IMR-90 (cell line): ENCODE measurements at regions not wholly inside any gene's neighbourhood (a gene's known extent, or its start where the extent isn't known, plus 50 kb on each side); places are given as distances from the start of the nearest gene placed in this dataset.
A peak's percentile ranks its signal among the peaks of the same experiment; 100 is the strongest.

Experiments used
- ATAC-seq: fragments of 200-7000 bp; cut with Tn5 transposase; 2 replicates; pipeline ENCODE4 v1.9.1; 2020; ENCODE audit warnings: low read depth, mild to moderate bottlenecking, moderate library complexity
- BruUV-seq: library from RNA; stranded (reverse); fragments of 400-500 nt; replicated peaks from 2 replicates; lab custom pipeline; 2021; lab: Mats Ljungman, UMichigan
- CTCF ChIA-PET: fragments of 300-600 bp; formaldehyde crosslinking; extraction: SDS; loops from one replicate; lab custom pipeline; 2021; ENCODE audit warnings: antibody characterized with exemption; lab: Yijun Ruan, JAX
- POLR2A ChIA-PET: fragments of 300-600 bp; sonication (Branson Sonifier 250); formaldehyde crosslinking; loops from one replicate; lab custom pipeline; 2022; ENCODE audit warnings: antibody characterized with exemption; ENCODE audit not compliant: unreplicated experiment; lab: Charles Lee
- DNase-seq: peaks from one replicate; pipeline ENCODE4 v3.0.0; 2013
- H2AFZ ChIP-seq: replicated peaks from 2 replicates; pipeline ENCODE3; 2013; ENCODE audit warnings: low read length, mild to moderate bottlenecking; ENCODE audit not compliant: poor library complexity
- H2AK5ac ChIP-seq: 2 replicates; pipeline ENCODE4 v1.6.1; 2013; ENCODE audit warnings: low read depth, low read length, inconsistent platforms
- H2AK9ac ChIP-seq: replicated peaks from 2 replicates; pipeline ENCODE3; 2013; ENCODE audit warnings: mild to moderate bottlenecking, low read depth, low read length, moderate library complexity; ENCODE audit not compliant: poor library complexity
- H2BK120ac ChIP-seq: 2 replicates; pipeline ENCODE4 v1.6.1; 2013; ENCODE audit warnings: low read depth, low read length, inconsistent platforms
- H2BK15ac ChIP-seq: 3 replicates; pipeline ENCODE4 v1.6.1; 2013; ENCODE audit warnings: low read depth, low read length, inconsistent platforms
- H2BK20ac ChIP-seq: 2 replicates; pipeline ENCODE4 v1.6.1; 2013; ENCODE audit warnings: low read depth, mild to moderate bottlenecking, inconsistent platforms, low read length, moderate library complexity
- H2BK5ac ChIP-seq: 2 replicates; pipeline ENCODE4 v1.6.1; 2013; ENCODE audit warnings: mild to moderate bottlenecking, low read depth, low read length, inconsistent platforms; ENCODE audit not compliant: poor library complexity, severe bottlenecking
- H3K14ac ChIP-seq: replicated peaks from 2 replicates; pipeline ENCODE4 v1.6.1; 2013; ENCODE audit warnings: low read depth, low read length, inconsistent platforms
- H3K18ac ChIP-seq: 2 replicates; pipeline ENCODE4 v1.6.1; 2013; ENCODE audit warnings: low read depth, low read length, control low read depth
- H3K23ac ChIP-seq: 2 replicates; pipeline ENCODE4 v1.6.1; 2013; ENCODE audit warnings: low read depth, low read length, inconsistent platforms
- H3K27ac ChIP-seq: 2 replicates; pipeline ENCODE4 v1.5.1; 2013; ENCODE audit warnings: mild to moderate bottlenecking, control low read depth, low read length; ENCODE audit not compliant: insufficient read depth
- H3K27me3 ChIP-seq: 2 replicates; pipeline ENCODE4 v1.6.1; 2013; ENCODE audit warnings: low read length; ENCODE audit not compliant: control insufficient read depth, insufficient read depth
- H3K36me3 ChIP-seq: 2 replicates; pipeline ENCODE4 v1.6.1; 2013; ENCODE audit warnings: low read length, mixed read lengths; ENCODE audit not compliant: control insufficient read depth, insufficient read depth
- H3K4ac ChIP-seq: 2 replicates; pipeline ENCODE4 v1.6.1; 2013; ENCODE audit warnings: low read depth, low read length, inconsistent platforms
- H3K4me1 ChIP-seq: 2 replicates; pipeline ENCODE4 v1.6.1; 2013; ENCODE audit warnings: low read length, mixed read lengths; ENCODE audit not compliant: control insufficient read depth, insufficient read depth
- H3K4me2 ChIP-seq: 2 replicates; pipeline ENCODE4 v1.6.1; 2013; ENCODE audit warnings: low read depth, mild to moderate bottlenecking, control low read depth, low read length, moderate library complexity
- H3K4me3 ChIP-seq: 2 replicates; pipeline ENCODE4 v1.5.1; 2013; ENCODE audit warnings: low read depth, mild to moderate bottlenecking, control low read depth, low read length, moderate library complexity; ENCODE audit not compliant: insufficient read depth
- H3K56ac ChIP-seq: 2 replicates; pipeline ENCODE4 v1.6.1; 2013; ENCODE audit warnings: low read length, inconsistent platforms; ENCODE audit not compliant: insufficient read depth; ENCODE audit errors: extremely low read depth
- H3K79me1 ChIP-seq, 2 experiments: 2 replicates each; pipeline ENCODE4 v1.6.1; 2013; ENCODE audit warnings: low read length in 2 of 2, inconsistent platforms in 1 of 2, low read depth in 1 of 2
- H3K9ac ChIP-seq: 2 replicates; pipeline ENCODE4 v1.6.1; 2013; ENCODE audit warnings: low read depth, low read length, control low read depth
- H3K9me1 ChIP-seq: 2 replicates; pipeline ENCODE4 v1.6.1; 2013; ENCODE audit warnings: low read length, inconsistent platforms; ENCODE audit not compliant: insufficient read depth
- H3K9me3 ChIP-seq: 2 replicates; pipeline ENCODE4 v1.6.1; 2013; ENCODE audit warnings: low read length; ENCODE audit not compliant: control insufficient read depth, insufficient read depth
- H4K20me1 ChIP-seq: 2 replicates; pipeline ENCODE4 v1.6.1; 2013; ENCODE audit warnings: low read length, inconsistent platforms; ENCODE audit not compliant: insufficient read depth
- H4K5ac ChIP-seq: 2 replicates; pipeline ENCODE4 v1.6.1; 2013; ENCODE audit warnings: mild to moderate bottlenecking, low read depth, low read length, control low read depth
- H4K8ac ChIP-seq, 2 experiments: 2 replicates each; pipeline ENCODE4 v1.6.1; 2013; ENCODE audit warnings: low read depth in 2 of 2, low read length in 2 of 2, control low read depth in 1 of 2, inconsistent platforms in 1 of 2
- H4K91ac ChIP-seq: 2 replicates; pipeline ENCODE4 v1.6.1; 2013; ENCODE audit warnings: low read depth, low read length, inconsistent platforms; ENCODE audit not compliant: insufficient read depth
- BHLHE40 ChIP-seq: fragments of 150-350 bp; IDR thresholded peaks from 2 replicates; pipeline ENCODE4 v1.6.1; 2016; ENCODE audit warnings: mild to moderate bottlenecking, low read depth, low read length
- MXI1 ChIP-seq: IDR thresholded peaks from 2 replicates; pipeline ENCODE4 v1.6.1; 2012; ENCODE audit warnings: low read depth, mild to moderate bottlenecking, low read length, moderate library complexity, borderline replicate concordance
- RFX5 ChIP-seq: IDR thresholded peaks from 2 replicates; pipeline ENCODE4 v1.8.0; 2012; ENCODE audit warnings: low read depth, mild to moderate bottlenecking, low read length, moderate library complexity
- WGBS, 2 experiments: methylation state at CpG; one replicate each; pipeline versions ENCODE4 v1.1.5 to v1.1.7; 2013; ENCODE audit warnings: missing lambda C conversion rate in 2 of 2; ENCODE audit not compliant: insufficient read length in 1 of 2; ENCODE audit errors: extremely low coverage in 2 of 2; 5-methylcytosine and 5-hydroxymethylcytosine counted together
- dilution Hi-C: fragments of 300-500 bp; cut with HindIII; formaldehyde crosslinking; loops from one replicate; pipeline ENCODE4 v1.14.3; 2018; ENCODE audit warnings: low sequenced_read_pairs; ENCODE audit not compliant: unreplicated experiment
- in situ Hi-C: fragments of 300-500 bp; cut with MboI; formaldehyde crosslinking; loops from 3 replicates; pipeline ENCODE4 v1.14.3; 2019; ENCODE audit warnings: low sequenced_read_pairs, inconsistent platforms, mixed read lengths
- intact Hi-C: fragments of 100-400 bp; cut with micrococcal nuclease; formaldehyde crosslinking; loops from 2 replicates; pipeline ENCODE4 v1.10.0; 2022
- TF ChIP-seq, protein P1 (sequence below): fragments of 150-350 bp; IDR thresholded peaks from 2 replicates; pipeline ENCODE4 v1.6.1; 2017; ENCODE audit warnings: mild to moderate bottlenecking, antibody characterized with exemption, low read length, low read depth

DNA sequence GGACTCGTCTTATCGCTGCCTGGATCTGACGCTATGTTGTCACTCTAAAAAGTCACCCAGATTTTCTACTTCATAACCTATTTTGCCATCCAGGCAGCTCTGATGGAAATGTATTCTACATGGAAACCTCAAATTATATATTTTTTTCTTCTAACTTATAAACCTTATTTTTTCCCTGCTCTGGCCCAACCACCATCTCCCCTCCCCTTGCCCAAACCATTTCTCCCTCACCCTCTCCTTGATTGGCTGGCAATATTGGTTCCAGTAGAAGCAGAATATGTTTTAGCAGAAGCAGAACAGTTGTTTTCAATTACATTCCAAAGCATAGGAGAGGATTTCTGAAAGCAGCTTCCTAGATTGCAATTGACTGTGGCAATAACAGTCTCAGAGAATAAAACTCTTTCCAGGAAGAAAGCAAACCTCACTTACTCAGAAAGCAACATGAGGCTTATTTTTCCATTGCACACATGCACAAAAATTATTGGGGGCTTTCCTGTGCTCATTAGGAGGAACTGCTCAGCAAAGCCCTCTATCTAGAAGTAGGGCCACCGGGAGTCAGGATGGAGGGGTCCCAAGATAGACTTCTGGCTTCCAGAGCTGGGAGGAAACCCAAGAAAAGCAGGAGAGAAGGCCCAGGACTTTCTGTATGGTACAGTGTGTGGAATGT, 191.8 kb downstream of the ESM1 start:
- WGBS, 2 experiments = 80% methylated on average over 1 of the region's 4 CpGs; no CpG with 5 or more reads in 1 of the 2 experiments
- Histone ChIP-seq H3K27me3 (no peaks in the 10 kb centered on the region), H4K91ac (no peak overlapping the region), H2AK5ac (peak overlapping the region; percentile 24; the same call in 1 of the 2 replicates), H2AFZ (peak overlapping the region; percentile 71), H3K36me3 (no peaks in the 10 kb centered on the region), H3K18ac (no peak overlapping the region; the same call in 1 of the 2 replicates), H2BK15ac (0 out of 3 replicates have a peak overlapping the region, but pooled peaks have one; percentile 65), H4K20me1 (no peaks in the 10 kb centered on the region), H3K4me3 (no peak overlapping the region), H3K14ac (0 out of 2 replicates have a peak overlapping the region, but pooled peaks have one; percentile 17), H3K27ac (no peak overlapping the region), H3K9ac (no peak overlapping the region), H2AK9ac (no peak overlapping the region), H3K4me2 (no peak overlapping the region), H3K4ac (peak overlapping the region; percentile 33; the same call in 1 of the 2 replicates), H4K5ac (peak overlapping the region; percentile 68; the same call in 1 of the 2 replicates), H2BK120ac (no peak overlapping the region), H3K9me3 (0 out of 2 replicates have a peak, but pooled peaks cover 3% of the 10 kb centered on the region), H3K4me1 (peaks cover 17% of the 10 kb centered on the region), H3K79me1 (no peaks in the 10 kb centered on the region), H2BK20ac (peak overlapping the region; percentile 39; the same call in 1 of the 2 replicates), H3K23ac (no peak overlapping the region), H2BK5ac (no peak overlapping the region), H3K9me1 (peaks cover 5% of the 10 kb centered on the region; the same call in 1 of the 2 replicates), H4K8ac (no peak overlapping the region), H3K56ac (no peak overlapping the region)
- in situ Hi-C loops (no loop called here), dilution Hi-C loops (no loop called here), intact Hi-C loops (no loop called here)
- POLR2A ChIA-PET = no interaction called here
- DNase-seq (peak; percentile 34), ATAC-seq (peak; percentile 70)
- CTCF ChIA-PET = no interaction called here
- TF ChIP-seq BHLHE40 = no peak
- TF ChIP-seq RFX5 = no peak
- TF ChIP-seq, protein P1, sequence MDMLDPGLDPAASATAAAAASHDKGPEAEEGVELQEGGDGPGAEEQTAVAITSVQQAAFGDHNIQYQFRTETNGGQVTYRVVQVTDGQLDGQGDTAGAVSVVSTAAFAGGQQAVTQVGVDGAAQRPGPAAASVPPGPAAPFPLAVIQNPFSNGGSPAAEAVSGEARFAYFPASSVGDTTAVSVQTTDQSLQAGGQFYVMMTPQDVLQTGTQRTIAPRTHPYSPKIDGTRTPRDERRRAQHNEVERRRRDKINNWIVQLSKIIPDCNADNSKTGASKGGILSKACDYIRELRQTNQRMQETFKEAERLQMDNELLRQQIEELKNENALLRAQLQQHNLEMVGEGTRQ = no peak
- TF ChIP-seq MXI1 = no peak
- BruUV-seq = no TSS peak
